ENCODE measurements at regions not wholly inside any gene's neighbourhood (a gene's known extent, or its start where the extent isn't known, plus 50 kb on each side); places are given as distances from the start of the nearest gene placed in this dataset.
A peak's percentile ranks its signal among the peaks of the same experiment; 100 is the strongest.

GRCh38 chr9:85260275-85260845 is 481.4 kb downstream of the AGTPBP1 start:
- no peak for DNase-seq (ENCODE audit: low spot score)

- DNase-seq (ENCODE audit: low spot score) = peak; percentile 50
Observed at GRCh38 chr9:85258823-85259370, 482.9 kb downstream of the AGTPBP1 start.

GRCh38 chr9:85258236-85258635 is 483.5 kb downstream of the AGTPBP1 start:
- DNase-seq (ENCODE audit: low spot score) = no peak

GRCh38 chr9:85249313-85249621 is 492.5 kb downstream of the AGTPBP1 start:
- no peak for DNase-seq (ENCODE audit: low spot score)

- DNase-seq (ENCODE audit: low spot score) = no peak
Observed at GRCh38 chr9:85248514-85249312, 493.0 kb downstream of the AGTPBP1 start.

GRCh38 chr9:85246541-85246940 is 495.2 kb downstream of the AGTPBP1 start:
- no peak for DNase-seq (ENCODE audit: low spot score)

- no peak for DNase-seq (ENCODE audit: low spot score)
Observed at GRCh38 chr9:85244856-85245255, 496.9 kb downstream of the AGTPBP1 start.

- no peak for DNase-seq (ENCODE audit: low spot score)
Observed at GRCh38 chr9:85243977-85244376, 497.8 kb downstream of the AGTPBP1 start.

- DNase-seq (ENCODE audit: low spot score) = no peak
Observed at GRCh38 chr9:85237478-85237877, 504.3 kb downstream of the AGTPBP1 start.

- DNase-seq (ENCODE audit: low spot score) = no peak
Observed at GRCh38 chr9:85230081-85230480, 511.7 kb downstream of the AGTPBP1 start.

- no peak for DNase-seq (ENCODE audit: low spot score)
Observed at GRCh38 chr9:85228111-85228855, 513.5 kb downstream of the AGTPBP1 start.

GRCh38 chr9:85225180-85225579 is 516.6 kb downstream of the AGTPBP1 start:
- DNase-seq (ENCODE audit: low spot score) = no peak

- DNase-seq (ENCODE audit: low spot score) = no peak
Observed at GRCh38 chr9:85224729-85225128, 517.0 kb downstream of the AGTPBP1 start.

GRCh38 chr9:85224301-85224700 is 517.5 kb downstream of the AGTPBP1 start:
- DNase-seq (ENCODE audit: low spot score) = no peak

GRCh38 chr9:85223506-85224125 is 518.1 kb downstream of the AGTPBP1 start:
- no peak for DNase-seq (ENCODE audit: low spot score)

- DNase-seq (ENCODE audit: low spot score) = no peak
Observed at GRCh38 chr9:85216601-85217000, 525.2 kb downstream of the AGTPBP1 start.

- DNase-seq (ENCODE audit: low spot score) = no peak
Observed at GRCh38 chr9:85215961-85216360, 525.8 kb downstream of the AGTPBP1 start.

GRCh38 chr9:85215416-85215815 is 526.3 kb downstream of the AGTPBP1 start:
- DNase-seq (ENCODE audit: low spot score) = no peak

- no peak for DNase-seq (ENCODE audit: low spot score)
Observed at GRCh38 chr9:85213650-85214607, 527.8 kb downstream of the AGTPBP1 start.

GRCh38 chr9:85212887-85213286 is 528.9 kb downstream of the AGTPBP1 start:
- DNase-seq (ENCODE audit: low spot score) = peak; percentile 35

- no peak for DNase-seq (ENCODE audit: low spot score)
Observed at GRCh38 chr9:85212209-85212608, 529.5 kb downstream of the AGTPBP1 start.

All from mucosa of gallbladder (tissue), 1 donor.